Trophoblast cell (in vitro differentiated cells and primary cell): ENCODE measurements at regions not wholly inside any gene's neighbourhood (a gene's known extent, or its start where the extent isn't known, plus 50 kb on each side); places are given as distances from the start of the nearest gene placed in this dataset.

ENCODE experiments used
- DNase-seq, 2 donors: peaks; one replicate each; pipeline ENCODE4 v3.0.0-alpha.2; 2016
- H2AFZ ChIP-seq: 2 replicates; pipeline ENCODE4 v1.6.1; 2013; ENCODE audit warnings: low read length, moderate library complexity, mild to moderate bottlenecking; ENCODE audit not compliant: insufficient read depth, poor library complexity
- H2AK5ac ChIP-seq: 2 replicates; pipeline ENCODE4 v1.6.1; 2013; ENCODE audit warnings: mild to moderate bottlenecking, low read length
- H2BK120ac ChIP-seq: 2 replicates; pipeline ENCODE4 v1.6.1; 2013; ENCODE audit warnings: low read length, mild to moderate bottlenecking, moderate library complexity; ENCODE audit not compliant: insufficient read depth, poor library complexity
- H2BK12ac ChIP-seq: 2 replicates; pipeline ENCODE4 v1.6.1; 2013; ENCODE audit warnings: mild to moderate bottlenecking, low read length, moderate library complexity
- H2BK5ac ChIP-seq: 2 replicates; pipeline ENCODE4 v1.6.1; 2013; ENCODE audit warnings: low read length, low read depth, moderate library complexity, mild to moderate bottlenecking; ENCODE audit not compliant: poor library complexity
- H3K14ac ChIP-seq: 2 replicates; pipeline ENCODE4 v1.6.1; 2013; ENCODE audit warnings: mild to moderate bottlenecking, low read length
- H3K18ac ChIP-seq: 2 replicates; pipeline ENCODE4 v1.6.1; 2013; ENCODE audit warnings: mild to moderate bottlenecking, low read length
- H3K23ac ChIP-seq: 2 replicates; pipeline ENCODE4 v1.6.1; 2013; ENCODE audit warnings: low read length
- H3K27ac ChIP-seq: 2 replicates; pipeline ENCODE4 v1.5.1; 2013; ENCODE audit warnings: low read depth, mild to moderate bottlenecking, inconsistent platforms, low read length, moderate library complexity
- H3K27me3 ChIP-seq: 2 replicates; pipeline ENCODE4 v1.6.1; 2013; ENCODE audit warnings: inconsistent platforms, mild to moderate bottlenecking, low read length, moderate library complexity; ENCODE audit not compliant: insufficient read depth
- H3K36me3 ChIP-seq, 2 experiments: 1 replicate in 1 of 2; 2 replicates in 1 of 2; pipeline ENCODE4 v1.6.1; 2013; ENCODE audit warnings: low read length in 2 of 2, mild to moderate bottlenecking in 2 of 2, moderate library complexity in 1 of 2; ENCODE audit not compliant: insufficient read depth in 2 of 2, control insufficient read depth in 1 of 2
- H3K4ac ChIP-seq: 2 replicates; pipeline ENCODE4 v1.6.1; 2013; ENCODE audit warnings: low read depth, mild to moderate bottlenecking, low read length, moderate library complexity
- H3K4me1 ChIP-seq, 2 experiments: 1 replicate in 1 of 2; 2 replicates in 1 of 2; pipeline ENCODE4 v1.6.1; 2013; ENCODE audit warnings: low read length in 2 of 2, mild to moderate bottlenecking in 2 of 2, moderate library complexity in 1 of 2; ENCODE audit not compliant: insufficient read depth in 2 of 2, control insufficient read depth in 1 of 2
- H3K4me2 ChIP-seq: 2 replicates; pipeline ENCODE4 v1.6.1; 2013; ENCODE audit warnings: inconsistent platforms, mild to moderate bottlenecking, low read length, moderate library complexity
- H3K4me3 ChIP-seq: 2 replicates; pipeline ENCODE4 v1.5.1; 2013; ENCODE audit warnings: mild to moderate bottlenecking, low read depth, low read length, inconsistent platforms
- H3K79me1 ChIP-seq: one replicate; pipeline ENCODE4 v1.6.1; 2013; ENCODE audit warnings: low read length
- H3K79me2 ChIP-seq: 2 replicates; pipeline ENCODE4 v1.6.1; 2013; ENCODE audit warnings: low read length, mild to moderate bottlenecking; ENCODE audit not compliant: control insufficient read depth, insufficient read depth, poor library complexity
- H3K9ac ChIP-seq: 2 replicates; pipeline ENCODE4 v1.6.1; 2013; ENCODE audit warnings: mild to moderate bottlenecking, low read length
- H3K9me3 ChIP-seq: 2 replicates; pipeline ENCODE4 v1.6.1; 2013; ENCODE audit warnings: low read depth, mild to moderate bottlenecking, control low read depth, inconsistent platforms, low read length; ENCODE audit not compliant: insufficient read depth
- H4K12ac ChIP-seq: 2 replicates; pipeline ENCODE4 v1.6.1; 2013; ENCODE audit warnings: low read depth, mild to moderate bottlenecking, low read length, moderate library complexity
- H4K8ac ChIP-seq: 2 replicates; pipeline ENCODE4 v1.6.1; 2013; ENCODE audit warnings: low read depth, mild to moderate bottlenecking, low read length, moderate library complexity
- H4K91ac ChIP-seq: one replicate; pipeline ENCODE4 v1.6.1; 2013; ENCODE audit warnings: low read depth, mild to moderate bottlenecking, low read length, moderate library complexity
- WGBS: extraction: QIAGEN DNeasy Blood & Tissue Kit; methylation state at CpG from one replicate; pipeline ENCODE4 v1.1.7; 2013; ENCODE audit warnings: missing lambda C conversion rate; ENCODE audit not compliant: insufficient read length, insufficient coverage; ENCODE audit errors: extremely low coverage; 5-methylcytosine and 5-hydroxymethylcytosine counted together

- peaks cover 0 to 3% of the 10 kb centered on the region in 2 experiments for H3K4me1 ChIP-seq
- no peak overlapping the region for H2AK5ac ChIP-seq
- no peak overlapping the region for H4K12ac ChIP-seq
- no peaks in the 10 kb centered on the region for H3K36me3 ChIP-seq
- H2BK12ac ChIP-seq = no peak overlapping the region
- no peaks in the 10 kb centered on the region for H3K79me1 ChIP-seq
- H3K14ac ChIP-seq = no peak overlapping the region
- no peak overlapping the region for H2AFZ ChIP-seq
- H4K91ac ChIP-seq = no peak overlapping the region
- no peak overlapping the region for H3K4me2 ChIP-seq
- H3K4me3 ChIP-seq = no peak overlapping the region
- DNase-seq = peak; percentile 21 to 27
- H3K79me2 ChIP-seq = no peaks in the 10 kb centered on the region
- no peak overlapping the region for H3K23ac ChIP-seq
- no peak overlapping the region for H3K4ac ChIP-seq
- H3K18ac ChIP-seq = no peak overlapping the region
- H3K27me3 ChIP-seq = no peaks in the 10 kb centered on the region
- H4K8ac ChIP-seq = no peak overlapping the region
- H3K9ac ChIP-seq = no peak overlapping the region
- H3K27ac ChIP-seq = no peak overlapping the region
- no CpG with 5 or more reads among the region's 12 CpGs for WGBS
- H2BK120ac ChIP-seq = no peak overlapping the region
- no peaks in the 10 kb centered on the region for H3K9me3 ChIP-seq
- no peak overlapping the region for H2BK5ac ChIP-seq
These were observed 789.2 kb upstream of the RGS18 start for GRCh38 chr1:191368891-191369654.

- DNase-seq = no peak
- no peaks in the 10 kb centered on the region for H3K79me1 ChIP-seq
- H3K9me3 ChIP-seq = no peaks in the 10 kb centered on the region
- H3K9ac ChIP-seq = no peak overlapping the region
- H3K79me2 ChIP-seq = no peaks in the 10 kb centered on the region
- H3K36me3 ChIP-seq = no peaks in the 10 kb centered on the region
- H3K4me1 ChIP-seq = peaks cover 0 to 3% of the 10 kb centered on the region in 2 experiments
- no peak overlapping the region for H3K18ac ChIP-seq
- H3K14ac ChIP-seq = no peak overlapping the region
- H2BK12ac ChIP-seq = no peak overlapping the region
- no CpG with 5 or more reads among the region's 3 CpGs for WGBS
- no peak overlapping the region for H4K12ac ChIP-seq
- no peak overlapping the region for H2AK5ac ChIP-seq
- no peak overlapping the region for H3K4ac ChIP-seq
- H3K27ac ChIP-seq = no peak overlapping the region
- no peak overlapping the region for H3K4me3 ChIP-seq
- H2BK120ac ChIP-seq = no peak overlapping the region
- H3K27me3 ChIP-seq = no peaks in the 10 kb centered on the region
- no peak overlapping the region for H2AFZ ChIP-seq
- no peak overlapping the region for H3K4me2 ChIP-seq
- no peak overlapping the region for H4K91ac ChIP-seq
- H2BK5ac ChIP-seq = no peak overlapping the region
- H4K8ac ChIP-seq = no peak overlapping the region
- no peak overlapping the region for H3K23ac ChIP-seq
These were observed 786.6 kb upstream of the RGS18 start for GRCh38 chr1:191371626-191372025.

- no peaks in the 10 kb centered on the region for H3K4me1 ChIP-seq
- H2BK12ac ChIP-seq = no peak overlapping the region
- no peak overlapping the region for H3K18ac ChIP-seq
- H2AK5ac ChIP-seq = no peak overlapping the region
- no peak overlapping the region for H3K4ac ChIP-seq
- H3K9me3 ChIP-seq = no peaks in the 10 kb centered on the region
- no peak overlapping the region for H4K12ac ChIP-seq
- H3K79me1 ChIP-seq = no peaks in the 10 kb centered on the region
- no peaks in the 10 kb centered on the region for H3K27me3 ChIP-seq
- no peak overlapping the region for H4K8ac ChIP-seq
- no peak overlapping the region for H2BK120ac ChIP-seq
- no peak overlapping the region for H2BK5ac ChIP-seq
- H4K91ac ChIP-seq = no peak overlapping the region
- no peak overlapping the region for H2AFZ ChIP-seq
- no peak for DNase-seq
- no peak overlapping the region for H3K27ac ChIP-seq
- H3K36me3 ChIP-seq = no peaks in the 10 kb centered on the region
- H3K4me2 ChIP-seq = no peak overlapping the region
- no peak overlapping the region for H3K14ac ChIP-seq
- no peaks in the 10 kb centered on the region for H3K79me2 ChIP-seq
- H3K4me3 ChIP-seq = no peak overlapping the region
- no peak overlapping the region for H3K9ac ChIP-seq
- no peak overlapping the region for H3K23ac ChIP-seq
These were observed 770.0 kb upstream of the RGS18 start for GRCh38 chr1:191388283-191388682.

- Histone ChIP-seq H3K9ac (no peak overlapping the region), H3K79me1 (no peaks in the 10 kb centered on the region), H3K23ac (no peak overlapping the region), H3K4me3 (no peak overlapping the region), H3K4me2 (no peak overlapping the region), H2BK120ac (no peak overlapping the region), H4K91ac (no peak overlapping the region), H3K36me3 (no peaks in the 10 kb centered on the region), H2BK5ac (no peak overlapping the region), H3K27me3 (no peaks in the 10 kb centered on the region), H2AK5ac (no peak overlapping the region), H4K8ac (no peak overlapping the region), H3K14ac (no peak overlapping the region), H3K4me1 (no peaks in the 10 kb centered on the region), H3K4ac (no peak overlapping the region), H3K18ac (no peak overlapping the region), H3K79me2 (no peaks in the 10 kb centered on the region), H3K9me3 (peaks cover 3% of the 10 kb centered on the region), H3K27ac (no peak overlapping the region), H4K12ac (no peak overlapping the region), H2AFZ (no peak overlapping the region), H2BK12ac (no peak overlapping the region)
- no CpG with 5 or more reads among the region's 5 CpGs for WGBS
- DNase-seq = no peak
These were observed 761.6 kb upstream of the RGS18 start for GRCh38 chr1:191396622-191397021.
